ENCODE measurements at regions not wholly inside any gene's neighbourhood (a gene's known extent, or its start where the extent isn't known, plus 50 kb on each side); places are given as distances from the start of the nearest gene placed in this dataset.

- WGBS, 3 donors: 55 to 80% (median 76%) methylated on average over 2 of the region's 2 CpGs
- DNase-seq (no peak), FAIRE-seq (no peak)
- no peaks in the 10 kb centered on the region for H3K27me3 ChIP-seq (ENCODE audit: control insufficient read depth in 3 of 3, insufficient read depth in 3 of 3, low read length in 3 of 3)
- no peaks in the 10 kb centered on the region for H3K36me3 ChIP-seq (ENCODE audit: control insufficient read depth in 3 of 3, insufficient read depth in 2 of 3, low read depth in 1 of 3, low read length in 3 of 3)
- H3K9me3 ChIP-seq (ENCODE audit: control insufficient read depth in 2 of 2, insufficient read depth in 1 of 2, low read depth in 1 of 2, low read length in 1 of 2): no peaks in the 10 kb centered on the region
- no peaks in the 10 kb centered on the region for H3K4me1 ChIP-seq (ENCODE audit: control insufficient read depth in 3 of 3, insufficient read depth in 2 of 3, low read depth in 1 of 3, low read length in 2 of 3)
- no peak overlapping the region for H3K27ac ChIP-seq (ENCODE audit: low read depth in 1 of 3, low read length in 2 of 3)
- H3K4me3 ChIP-seq (ENCODE audit: low read depth in 1 of 3, low read length in 3 of 3): no peak overlapping the region
These were observed 165.6 kb upstream of the NCKAP5 start for GRCh38 chr2:133733901-133734255.

GRCh38 chr2:133734716-133735495 is 166.6 kb upstream of the NCKAP5 start:
- Histone ChIP-seq H3K27me3 (ENCODE audit: control insufficient read depth in 3 of 3, insufficient read depth in 3 of 3, low read length in 3 of 3) (no peaks in the 10 kb centered on the region), H3K27ac (ENCODE audit: low read depth in 1 of 3, low read length in 2 of 3) (no peak overlapping the region), H3K9me3 (ENCODE audit: control insufficient read depth in 2 of 2, insufficient read depth in 1 of 2, low read depth in 1 of 2, low read length in 1 of 2) (no peaks in the 10 kb centered on the region), H3K4me1 (ENCODE audit: control insufficient read depth in 3 of 3, insufficient read depth in 2 of 3, low read depth in 1 of 3, low read length in 2 of 3) (no peaks in the 10 kb centered on the region), H3K36me3 (ENCODE audit: control insufficient read depth in 3 of 3, insufficient read depth in 2 of 3, low read depth in 1 of 3, low read length in 3 of 3) (no peaks in the 10 kb centered on the region), H3K4me3 (ENCODE audit: low read depth in 1 of 3, low read length in 3 of 3) (no peak overlapping the region)
- no peak for DNase-seq
- FAIRE-seq: no peak
- 77 to 84% (median 84%) methylated on average over 3 of the region's 3 CpGs for WGBS, 3 donors

GRCh38 chr2:133736674-133737073 is 168.4 kb upstream of the NCKAP5 start:
- H3K36me3 ChIP-seq (ENCODE audit: control insufficient read depth in 3 of 3, insufficient read depth in 2 of 3, low read depth in 1 of 3, low read length in 3 of 3): no peaks in the 10 kb centered on the region

GRCh38 chr2:133737242-133737993 is 169.2 kb upstream of the NCKAP5 start:
- no peaks in the 10 kb centered on the region for H3K27me3 ChIP-seq (ENCODE audit: control insufficient read depth in 3 of 3, insufficient read depth in 3 of 3, low read length in 3 of 3)
- H3K36me3 ChIP-seq (ENCODE audit: control insufficient read depth in 3 of 3, insufficient read depth in 2 of 3, low read depth in 1 of 3, low read length in 3 of 3): no peaks in the 10 kb centered on the region
- no peaks in the 10 kb centered on the region for H3K9me3 ChIP-seq (ENCODE audit: control insufficient read depth in 2 of 2, insufficient read depth in 1 of 2, low read depth in 1 of 2, low read length in 1 of 2)
- no peak overlapping the region for H3K27ac ChIP-seq (ENCODE audit: low read depth in 1 of 3, low read length in 2 of 3)
- no peak for DNase-seq
- 65 to 71% (median 68%) methylated on average over 2 of the region's 2 CpGs for WGBS, 3 donors
- no peak for FAIRE-seq
- no peaks in the 10 kb centered on the region for H3K4me1 ChIP-seq (ENCODE audit: control insufficient read depth in 3 of 3, insufficient read depth in 2 of 3, low read depth in 1 of 3, low read length in 2 of 3)
- no peak overlapping the region for H3K4me3 ChIP-seq (ENCODE audit: low read depth in 1 of 3, low read length in 3 of 3)

More at GRCh38 chr2:133736674-133737073, 168.4 kb upstream of the NCKAP5 start:
- 58 to 69% (median 67%) methylated on average over 4 of the region's 4 CpGs for WGBS, 3 donors
- no peaks in the 10 kb centered on the region for H3K27me3 ChIP-seq (ENCODE audit: control insufficient read depth in 3 of 3, insufficient read depth in 3 of 3, low read length in 3 of 3)
- no peaks in the 10 kb centered on the region for H3K4me1 ChIP-seq (ENCODE audit: control insufficient read depth in 3 of 3, insufficient read depth in 2 of 3, low read depth in 1 of 3, low read length in 2 of 3)
- no peak overlapping the region for H3K4me3 ChIP-seq (ENCODE audit: low read depth in 1 of 3, low read length in 3 of 3)
- FAIRE-seq (no peak), DNase-seq (no peak)
- no peaks in the 10 kb centered on the region for H3K9me3 ChIP-seq (ENCODE audit: control insufficient read depth in 2 of 2, insufficient read depth in 1 of 2, low read depth in 1 of 2, low read length in 1 of 2)
- H3K27ac ChIP-seq (ENCODE audit: low read depth in 1 of 3, low read length in 2 of 3): no peak overlapping the region

- H3K4me3 ChIP-seq (ENCODE audit: low read depth in 1 of 3, low read length in 3 of 3): no peak overlapping the region
- no peak for FAIRE-seq
- no peak overlapping the region for H3K27ac ChIP-seq (ENCODE audit: low read depth in 1 of 3, low read length in 2 of 3)
- DNase-seq: no peak
- H3K9me3 ChIP-seq (ENCODE audit: control insufficient read depth in 2 of 2, insufficient read depth in 1 of 2, low read depth in 1 of 2, low read length in 1 of 2): no peaks in the 10 kb centered on the region
- no peaks in the 10 kb centered on the region for H3K36me3 ChIP-seq (ENCODE audit: control insufficient read depth in 3 of 3, insufficient read depth in 2 of 3, low read depth in 1 of 3, low read length in 3 of 3)
- H3K27me3 ChIP-seq (ENCODE audit: control insufficient read depth in 3 of 3, insufficient read depth in 3 of 3, low read length in 3 of 3): no peaks in the 10 kb centered on the region
- no peaks in the 10 kb centered on the region for H3K4me1 ChIP-seq (ENCODE audit: control insufficient read depth in 3 of 3, insufficient read depth in 2 of 3, low read depth in 1 of 3, low read length in 2 of 3)
These were observed 170.8 kb upstream of the NCKAP5 start for GRCh38 chr2:133739039-133739438.

- no peak for DNase-seq
- Histone ChIP-seq H3K9me3 (ENCODE audit: control insufficient read depth in 2 of 2, insufficient read depth in 1 of 2, low read depth in 1 of 2, low read length in 1 of 2) (no peaks in the 10 kb centered on the region), H3K4me1 (ENCODE audit: control insufficient read depth in 3 of 3, insufficient read depth in 2 of 3, low read depth in 1 of 3, low read length in 2 of 3) (no peaks in the 10 kb centered on the region), H3K36me3 (ENCODE audit: control insufficient read depth in 3 of 3, insufficient read depth in 2 of 3, low read depth in 1 of 3, low read length in 3 of 3) (no peaks in the 10 kb centered on the region), H3K27ac (ENCODE audit: low read depth in 1 of 3, low read length in 2 of 3) (no peak overlapping the region), H3K4me3 (ENCODE audit: low read depth in 1 of 3, low read length in 3 of 3) (no peak overlapping the region), H3K27me3 (ENCODE audit: control insufficient read depth in 3 of 3, insufficient read depth in 3 of 3, low read length in 3 of 3) (no peaks in the 10 kb centered on the region)
- WGBS, 3 donors: 71 to 84% (median 83%) methylated on average over 1 of the region's 1 CpG
- no peak for FAIRE-seq
These were observed 172.2 kb upstream of the NCKAP5 start for GRCh38 chr2:133740500-133740899.

GRCh38 chr2:133748007-133748700 is 179.9 kb upstream of the NCKAP5 start:
- Histone ChIP-seq H3K27ac (ENCODE audit: low read depth in 1 of 3, low read length in 2 of 3) (no peak overlapping the region), H3K9me3 (ENCODE audit: control insufficient read depth in 2 of 2, insufficient read depth in 1 of 2, low read depth in 1 of 2, low read length in 1 of 2) (no peaks in the 10 kb centered on the region), H3K4me3 (ENCODE audit: low read depth in 1 of 3, low read length in 3 of 3) (no peak overlapping the region), H3K27me3 (ENCODE audit: control insufficient read depth in 3 of 3, insufficient read depth in 3 of 3, low read length in 3 of 3) (no peaks in the 10 kb centered on the region), H3K4me1 (ENCODE audit: control insufficient read depth in 3 of 3, insufficient read depth in 2 of 3, low read depth in 1 of 3, low read length in 2 of 3) (no peaks in the 10 kb centered on the region), H3K36me3 (ENCODE audit: control insufficient read depth in 3 of 3, insufficient read depth in 2 of 3, low read depth in 1 of 3, low read length in 3 of 3) (no peaks in the 10 kb centered on the region)
- FAIRE-seq (no peak), DNase-seq (no peak)
- 53 to 69% (median 59%) methylated on average over 3 of the region's 3 CpGs for WGBS, 3 donors

- FAIRE-seq: no peak
- no peak overlapping the region for H3K27ac ChIP-seq (ENCODE audit: low read depth in 1 of 3, low read length in 2 of 3)
- H3K4me1 ChIP-seq (ENCODE audit: control insufficient read depth in 3 of 3, insufficient read depth in 2 of 3, low read depth in 1 of 3, low read length in 2 of 3): peaks cover 0 to 5% (median 0%) of the 10 kb centered on the region in 3 donors
- DNase-seq: no peak
- H3K9me3 ChIP-seq (ENCODE audit: control insufficient read depth in 2 of 2, insufficient read depth in 1 of 2, low read depth in 1 of 2, low read length in 1 of 2): no peaks in the 10 kb centered on the region
- H3K4me3 ChIP-seq (ENCODE audit: low read depth in 1 of 3, low read length in 3 of 3): no peak overlapping the region
- H3K36me3 ChIP-seq (ENCODE audit: control insufficient read depth in 3 of 3, insufficient read depth in 2 of 3, low read depth in 1 of 3, low read length in 3 of 3): no peaks in the 10 kb centered on the region
- 32 to 49% (median 34%) methylated on average over 2 of the region's 2 CpGs for WGBS, 3 donors
- no peaks in the 10 kb centered on the region for H3K27me3 ChIP-seq (ENCODE audit: control insufficient read depth in 3 of 3, insufficient read depth in 3 of 3, low read length in 3 of 3)
These were observed 185.4 kb upstream of the NCKAP5 start for GRCh38 chr2:133753665-133754064.
